ENCODE measurements at regions not wholly inside any gene's neighbourhood (a gene's known extent, or its start where the extent isn't known, plus 50 kb on each side); places are given as distances from the start of the nearest gene placed in this dataset.

DNA sequence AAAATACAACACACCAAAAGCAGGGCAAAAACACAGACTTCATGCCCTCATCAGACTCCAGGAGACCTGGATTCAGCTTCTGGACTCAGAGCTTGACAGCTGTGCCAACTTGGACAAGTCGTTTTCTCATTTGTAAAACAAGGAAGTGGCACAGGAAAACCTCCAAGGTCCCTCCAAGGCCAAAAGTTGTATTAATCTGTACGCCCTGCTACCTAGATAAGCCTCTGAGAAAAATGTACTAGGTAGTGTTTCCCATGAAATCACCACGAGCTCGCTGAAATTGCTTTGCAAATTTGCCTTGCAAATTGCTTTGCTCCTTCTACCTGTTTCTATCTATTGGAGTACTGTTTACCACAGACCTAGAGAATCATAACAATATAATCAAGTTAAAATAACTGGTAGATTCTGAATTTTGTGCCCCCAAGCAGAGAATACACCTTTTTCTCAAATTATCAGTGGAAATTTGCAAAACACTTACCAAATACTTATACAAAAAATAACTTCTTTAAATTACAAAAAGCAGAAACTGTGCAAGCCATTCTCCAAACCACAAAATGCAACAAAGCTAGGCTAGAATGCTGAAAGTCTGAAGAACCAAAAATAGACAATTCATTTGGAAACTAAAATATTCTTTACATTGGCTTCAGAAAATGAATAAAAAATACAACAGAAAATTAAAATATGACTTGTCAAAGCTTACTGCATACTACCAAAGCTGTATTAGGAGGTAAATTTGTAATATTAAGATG lies 158.1 kb upstream of the CHST15 start:
- no peak for DNase-seq (ENCODE audit: low spot score in 2 of 2)
- no peak for TF ChIP-seq EP300 (IDR thresholded peaks at IDR 0.05)
- TF ChIP-seq, protein P1, sequence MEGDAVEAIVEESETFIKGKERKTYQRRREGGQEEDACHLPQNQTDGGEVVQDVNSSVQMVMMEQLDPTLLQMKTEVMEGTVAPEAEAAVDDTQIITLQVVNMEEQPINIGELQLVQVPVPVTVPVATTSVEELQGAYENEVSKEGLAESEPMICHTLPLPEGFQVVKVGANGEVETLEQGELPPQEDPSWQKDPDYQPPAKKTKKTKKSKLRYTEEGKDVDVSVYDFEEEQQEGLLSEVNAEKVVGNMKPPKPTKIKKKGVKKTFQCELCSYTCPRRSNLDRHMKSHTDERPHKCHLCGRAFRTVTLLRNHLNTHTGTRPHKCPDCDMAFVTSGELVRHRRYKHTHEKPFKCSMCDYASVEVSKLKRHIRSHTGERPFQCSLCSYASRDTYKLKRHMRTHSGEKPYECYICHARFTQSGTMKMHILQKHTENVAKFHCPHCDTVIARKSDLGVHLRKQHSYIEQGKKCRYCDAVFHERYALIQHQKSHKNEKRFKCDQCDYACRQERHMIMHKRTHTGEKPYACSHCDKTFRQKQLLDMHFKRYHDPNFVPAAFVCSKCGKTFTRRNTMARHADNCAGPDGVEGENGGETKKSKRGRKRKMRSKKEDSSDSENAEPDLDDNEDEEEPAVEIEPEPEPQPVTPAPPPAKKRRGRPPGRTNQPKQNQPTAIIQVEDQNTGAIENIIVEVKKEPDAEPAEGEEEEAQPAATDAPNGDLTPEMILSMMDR (IDR thresholded peaks at IDR 0.05): no peak
- TF ChIP-seq POLR2A (IDR thresholded peaks at IDR 0.05): no peak
- Histone ChIP-seq H3K4me3 (no peak overlapping the region), H3K27ac (no peak overlapping the region), H3K9me3 (no peaks in the 10 kb centered on the region), H3K27me3 (no peaks in the 10 kb centered on the region), H3K36me3 (no peaks in the 10 kb centered on the region), H3K4me1 (peaks cover 0 to 17% (median 0%) of the 10 kb centered on the region in 4 donors)
- 48 to 59% methylated on average over 4 of the region's 4 CpGs for WGBS, 2 donors

DNA sequence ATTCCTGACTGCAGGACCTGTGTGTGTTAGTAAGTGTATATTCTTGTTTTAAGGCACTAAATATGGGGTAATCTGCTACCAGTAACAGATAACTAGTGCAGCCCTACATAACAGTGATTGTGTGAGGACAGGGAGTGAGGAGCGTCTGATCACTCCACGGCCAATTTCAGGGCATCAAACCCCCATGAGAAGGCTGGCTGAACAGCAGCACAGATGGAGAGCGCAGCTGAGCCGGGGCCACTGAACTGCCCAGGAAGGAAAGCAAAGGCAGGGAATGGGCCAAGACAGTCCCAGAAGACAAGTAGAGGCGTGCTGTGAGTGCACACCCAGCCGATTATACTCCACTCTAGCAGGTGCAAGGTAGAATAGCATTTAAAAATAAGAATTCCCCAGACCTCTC lies 157.1 kb upstream of the CHST15 start:
- no peak for DNase-seq (ENCODE audit: low spot score in 2 of 2)
- no peak for TF ChIP-seq POLR2A (IDR thresholded peaks at IDR 0.05)
- no peak for TF ChIP-seq EP300 (IDR thresholded peaks at IDR 0.05)
- no peaks in the 10 kb centered on the region for H3K36me3 ChIP-seq
- no peak overlapping the region for H3K4me3 ChIP-seq
- H3K27ac ChIP-seq: no peak overlapping the region
- H3K9me3 ChIP-seq: no peaks in the 10 kb centered on the region
- H3K4me1 ChIP-seq: peaks cover 0 to 17% (median 0%) of the 10 kb centered on the region in 4 donors
- WGBS, 2 donors: 69 to 73% methylated on average over 6 of the region's 6 CpGs
- H3K27me3 ChIP-seq: no peaks in the 10 kb centered on the region

DNA sequence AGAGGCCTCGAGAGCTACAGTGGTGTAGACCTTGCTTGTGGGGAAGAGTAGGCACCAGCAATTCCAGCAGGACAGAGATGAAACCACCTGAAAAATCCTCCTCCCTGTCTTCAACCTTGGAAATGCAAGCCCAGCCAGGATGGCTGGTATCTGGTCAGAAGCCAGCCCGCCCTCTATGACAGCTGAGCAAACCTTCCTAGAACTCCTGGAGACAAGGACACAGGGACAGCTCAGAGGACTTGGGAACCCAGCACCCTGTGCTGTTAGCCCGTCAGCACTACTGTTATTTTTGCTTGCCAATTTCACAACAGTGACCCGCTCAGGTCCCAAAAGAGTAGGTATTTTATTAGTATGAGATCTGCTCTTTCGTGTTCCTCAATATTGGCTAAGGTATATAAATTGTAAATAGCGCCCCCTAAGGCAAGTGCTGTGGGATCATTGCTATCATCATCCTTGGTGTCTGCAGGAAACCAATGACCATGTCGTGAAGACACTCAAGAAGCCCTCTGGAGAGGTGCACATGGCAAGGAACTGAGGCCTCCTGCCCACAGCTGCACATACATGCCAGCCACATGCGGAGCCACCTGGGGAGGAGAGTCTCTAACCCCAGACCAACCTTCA lies 156.5 kb upstream of the CHST15 start:
- H3K27ac ChIP-seq: no peak overlapping the region
- no peaks in the 10 kb centered on the region for H3K27me3 ChIP-seq
- no peaks in the 10 kb centered on the region for H3K36me3 ChIP-seq
- TF ChIP-seq EP300 (IDR thresholded peaks at IDR 0.05) (no peak), POLR2A (IDR thresholded peaks at IDR 0.05) (no peak)
- TF ChIP-seq, protein P1 (IDR thresholded peaks at IDR 0.05): no peak
- no peak for DNase-seq (ENCODE audit: low spot score in 2 of 2)
- H3K4me1 ChIP-seq: peaks cover 0 to 17% (median 0%) of the 10 kb centered on the region in 4 donors
- 79 to 80% methylated on average over 8 of the region's 8 CpGs for WGBS, 2 donors
- H3K9me3 ChIP-seq: no peaks in the 10 kb centered on the region
- no peak overlapping the region for H3K4me3 ChIP-seq

DNA sequence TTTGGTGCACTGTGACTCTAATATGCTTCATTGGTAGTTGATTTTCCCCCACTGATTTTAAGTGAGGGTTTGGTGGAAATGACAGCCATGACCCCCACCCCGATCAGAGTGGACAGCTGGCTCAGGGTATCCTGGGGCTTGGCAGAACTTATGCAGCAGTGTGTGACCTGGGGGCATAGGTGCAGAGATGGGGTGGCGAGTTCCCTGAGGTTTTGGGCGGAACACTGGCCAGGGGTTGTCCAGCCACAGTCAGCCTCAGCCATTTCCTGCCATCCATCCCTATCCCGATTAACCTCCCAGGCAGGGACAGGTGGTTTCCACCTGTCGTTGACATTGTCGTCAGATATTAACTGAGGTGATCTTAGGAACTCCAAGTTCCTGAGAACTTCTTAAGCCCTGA lies 155.8 kb upstream of the CHST15 start:
- TF ChIP-seq POLR2A (IDR thresholded peaks at IDR 0.05): no peak
- TF ChIP-seq EP300 (IDR thresholded peaks at IDR 0.05): no peak
- TF ChIP-seq, protein P1 (IDR thresholded peaks at IDR 0.05): no peak
- Histone ChIP-seq H3K4me3 (no peak overlapping the region), H3K36me3 (no peaks in the 10 kb centered on the region), H3K27ac (no peak overlapping the region), H3K4me1 (peaks cover 0 to 17% (median 0%) of the 10 kb centered on the region in 4 donors), H3K27me3 (no peaks in the 10 kb centered on the region), H3K9me3 (no peaks in the 10 kb centered on the region)
- 83 to 91% methylated on average over 6 of the region's 6 CpGs for WGBS, 2 donors
- no peak for DNase-seq (ENCODE audit: low spot score in 2 of 2)

DNA sequence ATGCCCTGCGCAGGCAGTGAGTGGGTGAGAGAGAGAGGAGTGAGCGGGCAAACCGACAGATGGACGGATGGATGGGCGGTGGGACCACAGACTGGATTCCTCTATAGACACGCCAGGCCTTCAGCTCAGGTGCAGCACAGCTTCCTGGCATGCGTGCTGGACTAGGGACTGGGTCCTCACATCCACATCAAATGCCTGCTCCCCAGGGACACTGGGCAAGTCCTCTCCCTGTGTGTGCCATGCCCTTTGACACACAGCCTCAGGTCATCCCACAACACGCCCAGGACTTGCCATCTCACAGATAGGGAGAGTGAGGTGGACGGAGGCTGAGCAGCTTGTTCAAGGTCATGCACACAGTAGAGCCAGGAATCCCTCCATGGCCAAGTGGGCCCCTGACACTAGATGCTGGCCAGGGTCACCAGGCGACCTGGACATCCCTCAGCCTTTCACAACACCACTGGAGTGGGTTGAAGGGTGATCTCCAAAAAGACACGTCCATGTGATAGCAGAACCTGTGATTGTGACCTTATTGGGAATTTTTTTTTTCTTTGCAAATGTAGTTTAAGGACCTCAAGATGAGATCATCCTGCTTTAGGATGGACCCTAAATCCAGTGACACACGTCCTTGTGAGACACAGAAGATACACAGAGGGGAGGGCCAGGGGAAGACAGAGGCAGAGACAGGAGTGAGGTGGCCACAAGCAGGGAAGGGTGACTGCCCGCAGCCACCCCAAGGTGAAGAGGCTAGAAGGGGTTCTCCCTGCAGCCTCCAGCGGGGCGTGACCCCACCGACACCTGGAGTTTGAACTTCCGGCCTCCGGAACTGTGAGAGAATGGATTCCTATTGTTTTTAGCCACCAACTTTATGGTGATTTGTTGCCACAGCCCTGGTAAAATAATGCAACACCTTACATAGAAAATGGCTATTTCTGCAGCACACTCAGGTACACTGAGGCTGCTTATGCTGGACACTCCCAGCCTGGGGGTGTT lies 155.0 kb upstream of the CHST15 start:
- no peaks in the 10 kb centered on the region for H3K27me3 ChIP-seq
- TF ChIP-seq EP300 (IDR thresholded peaks at IDR 0.05) (no peak), POLR2A (IDR thresholded peaks at IDR 0.05) (no peak)
- TF ChIP-seq, protein P1 (IDR thresholded peaks at IDR 0.05): no peak
- no peak overlapping the region for H3K4me3 ChIP-seq
- no peak overlapping the region for H3K27ac ChIP-seq
- H3K4me1 ChIP-seq: peaks cover 0 to 17% (median 0%) of the 10 kb centered on the region in 4 donors
- no peaks in the 10 kb centered on the region for H3K36me3 ChIP-seq
- WGBS, 2 donors: 84 to 86% methylated on average over 16 to 18 of the region's 18 CpGs
- DNase-seq (ENCODE audit: low spot score in 2 of 2): no peak
- H3K9me3 ChIP-seq: no peaks in the 10 kb centered on the region
